Lower leg skin (tissue), 4 donors: ENCODE measurements at regions not wholly inside any gene's neighbourhood (a gene's known extent, or its start where the extent isn't known, plus 50 kb on each side); places are given as distances from the start of the nearest gene placed in this dataset.

Source experiments
- DNase-seq, 2 donors: peaks; one replicate each; pipeline ENCODE4 v3.0.0-alpha.2; 2019; ENCODE audit warnings: low spot score in 2 of 2
- H3K4me3 ChIP-seq: fragments of 200-600 bp; sonication (generic); 2 replicates; pipeline ENCODE4 v1.5.1; 2017; ENCODE audit warnings: mild to moderate bottlenecking, low read depth; ENCODE audit not compliant: poor library complexity, severe bottlenecking
- CTCF ChIP-seq, 3 donors: fragments of 450-650 bp; IDR thresholded peaks; one replicate each; pipeline ENCODE4 v1.5.1; 2016; ENCODE audit warnings: antibody characterized with exemption in 3 of 3, mild to moderate bottlenecking in 3 of 3, moderate library complexity in 2 of 3
- POLR2A ChIP-seq, 2 donors: fragments of 450-650 bp; IDR thresholded peaks; one replicate each; pipeline ENCODE4 v1.6.1; 2016 to 2017; ENCODE audit warnings: antibody characterized with exemption in 2 of 2, mild to moderate bottlenecking in 1 of 2, moderate library complexity in 1 of 2
- WGBS, 2 donors: methylation state at CpG; one replicate each; pipeline ENCODE4 v1.1.5; 2018; 5-methylcytosine and 5-hydroxymethylcytosine counted together
- intact Hi-C: fragments of 100-400 bp; cut with DNase I; formaldehyde crosslinking; loops from one replicate; pipeline ENCODE4 v1.15.0; 2023; ENCODE audit warnings: low total_unique reads

DNA sequence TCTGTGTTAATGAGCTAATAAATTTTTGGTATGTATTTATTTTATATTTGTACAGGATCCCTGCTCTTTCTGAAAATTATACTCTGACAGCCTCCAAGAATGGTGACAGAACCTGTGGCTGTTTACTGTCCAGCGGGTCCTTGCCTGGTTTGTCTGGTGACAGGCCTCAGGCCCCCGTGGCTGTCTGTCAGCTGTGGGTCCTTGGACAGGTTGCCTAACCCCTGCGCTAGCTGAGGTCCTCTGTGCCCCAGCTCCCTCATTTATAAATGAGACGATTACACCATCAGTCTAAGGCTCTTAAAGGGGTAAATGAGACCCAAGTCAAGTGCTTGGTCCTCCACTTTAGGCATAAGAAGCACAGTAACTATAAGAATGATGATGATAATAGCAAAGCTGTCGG lies 125.1 kb upstream of the COL5A1 start:
- WGBS, 2 donors, result 92 to 95% methylated on average over 5 of the region's 5 CpGs
- no peak overlapping the region for H3K4me3 ChIP-seq
- intact Hi-C loops, result no loop called here
- DNase-seq, result peak in 1 of 2 donors; percentile 57
- no peak for TF ChIP-seq CTCF (IDR thresholded peaks at IDR 0.05)
- TF ChIP-seq POLR2A (IDR thresholded peaks at IDR 0.05), result no peak

DNA sequence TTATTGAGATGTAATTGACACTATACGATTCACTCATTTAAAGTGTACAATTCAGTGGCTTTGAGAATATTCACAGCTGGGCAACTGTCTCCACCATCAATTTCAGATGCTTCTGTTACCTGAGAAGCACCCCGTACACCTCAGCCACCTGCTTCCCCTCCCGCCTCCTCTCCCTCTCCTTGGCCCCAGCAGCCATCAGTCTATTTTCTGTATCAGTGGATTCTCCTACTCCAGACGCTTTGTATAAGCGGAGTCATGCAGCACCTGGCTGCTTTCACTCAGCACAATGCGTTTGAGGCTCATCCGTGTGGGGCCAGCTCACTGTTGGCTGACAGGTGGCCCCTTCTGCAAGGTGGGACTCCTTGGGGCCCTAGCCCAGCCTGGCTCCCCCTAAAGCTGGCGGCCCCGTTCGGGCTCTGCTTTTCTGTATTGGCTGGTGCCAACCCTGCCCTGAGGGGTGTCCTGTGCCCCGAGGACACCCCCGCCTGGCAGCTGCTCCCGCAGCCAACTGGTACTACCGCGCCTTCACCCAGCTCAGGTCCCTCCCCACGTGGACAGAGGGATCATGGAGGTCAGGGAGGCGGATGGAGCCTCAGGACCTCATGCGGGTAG lies 124.4 kb upstream of the COL5A1 start:
- peak in 1 of 2 donors; percentile 83 for DNase-seq
- no peak overlapping the region for H3K4me3 ChIP-seq
- intact Hi-C loops, result no loop called here
- 78 to 81% methylated on average over 14 to 18 of the region's 18 CpGs for WGBS, 2 donors
- no peak for TF ChIP-seq CTCF (IDR thresholded peaks at IDR 0.05)
- TF ChIP-seq POLR2A (IDR thresholded peaks at IDR 0.05), result no peak

DNA sequence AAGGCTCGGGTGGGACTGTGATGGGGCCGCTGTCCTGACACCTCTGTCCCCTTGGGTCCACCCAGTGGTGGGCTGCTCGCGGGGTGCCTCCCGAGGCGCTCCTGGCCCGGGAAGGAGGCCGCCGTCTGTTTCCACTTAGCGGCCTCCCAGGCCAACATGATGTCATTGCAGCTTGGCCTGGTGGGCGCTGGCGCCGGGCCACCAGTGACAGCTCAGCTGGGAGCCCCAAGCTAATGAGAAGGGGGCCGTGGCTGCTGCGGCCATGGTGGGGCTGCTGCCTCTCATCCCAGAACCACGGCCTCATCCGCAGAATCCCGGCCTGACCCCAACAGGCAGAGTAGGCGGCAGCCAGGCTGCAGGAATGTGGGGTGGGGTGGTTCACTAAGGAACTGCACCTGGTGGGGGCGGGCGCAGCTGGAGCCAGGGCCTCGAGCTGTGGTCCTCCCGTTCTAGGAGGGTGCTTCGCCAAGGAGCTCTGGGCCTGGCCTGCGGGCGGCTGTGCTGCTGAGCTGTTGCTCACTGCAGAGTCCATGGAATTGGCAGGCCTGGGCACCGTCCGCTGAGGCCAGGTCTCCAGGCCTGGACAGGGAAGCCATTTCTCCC lies 123.5 kb upstream of the COL5A1 start:
- H3K4me3 ChIP-seq, result no peak overlapping the region
- peak in 1 of 2 donors; percentile 91 for DNase-seq
- 47 to 59% methylated on average over 9 to 28 of the region's 28 CpGs for WGBS, 2 donors
- intact Hi-C loops, result no loop called here
- TF ChIP-seq CTCF (IDR thresholded peaks at IDR 0.05) (no peak), POLR2A (IDR thresholded peaks at IDR 0.05) (no peak)

DNA sequence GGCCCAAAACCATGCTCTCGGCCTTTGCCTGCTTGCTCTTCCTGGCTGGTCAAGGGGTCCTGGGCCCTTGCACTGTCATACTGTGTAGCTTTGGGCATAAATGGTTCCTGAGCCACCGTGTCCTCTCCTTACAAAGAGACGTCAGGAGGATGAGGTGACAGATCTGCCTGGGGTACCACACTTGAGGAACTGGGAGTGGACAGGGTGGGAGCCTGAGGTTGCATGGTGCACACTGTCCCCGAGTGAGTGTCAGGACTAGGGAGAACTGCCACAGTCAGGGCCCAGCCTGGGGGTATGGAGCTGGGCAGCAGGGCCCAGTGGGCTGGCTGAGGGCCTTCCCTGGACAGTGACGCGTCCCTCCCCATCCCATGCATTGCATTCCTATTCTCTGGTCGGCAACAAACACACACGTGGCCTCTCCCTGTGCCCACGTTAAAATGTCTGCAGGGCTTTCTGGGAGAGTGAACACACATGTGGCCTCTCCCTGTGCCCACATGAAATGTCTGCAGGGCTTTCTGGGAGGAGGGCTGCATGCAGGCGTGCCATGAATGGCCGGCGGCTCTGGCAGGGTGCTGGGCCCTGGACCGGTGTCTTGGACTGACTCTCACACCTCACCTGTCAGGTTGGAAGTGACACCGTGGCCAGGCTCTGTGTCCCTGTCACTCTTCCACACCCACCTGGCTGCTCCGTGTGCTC lies 122.1 kb upstream of the COL5A1 start:
- no peak overlapping the region for H3K4me3 ChIP-seq
- 81 to 82% methylated on average over 15 of the region's 15 CpGs for WGBS, 2 donors
- intact Hi-C loops, result no loop called here
- TF ChIP-seq POLR2A (IDR thresholded peaks at IDR 0.05) (no peak), CTCF (IDR thresholded peaks at IDR 0.05) (no peak)
- DNase-seq, result no peak

- DNase-seq, result no peak
- TF ChIP-seq POLR2A (IDR thresholded peaks at IDR 0.05) (no peak), CTCF (IDR thresholded peaks at IDR 0.05) (no peak)
- no peak overlapping the region for H3K4me3 ChIP-seq
- intact Hi-C loops, result no loop called here
- WGBS, 2 donors, result 81 to 85% methylated on average over 22 to 23 of the region's 25 CpGs
Measured at GRCh38 chr9:134521817-134522501, 119.6 kb upstream of the COL5A1 start.
